ENCODE measurements at regions not wholly inside any gene's neighbourhood (a gene's known extent, or its start where the extent isn't known, plus 50 kb on each side); places are given as distances from the start of the nearest gene placed in this dataset.
A peak's percentile ranks its signal among the peaks of the same experiment; 100 is the strongest.

- Histone ChIP-seq H3K27me3 (no peaks in the 10 kb centered on the region), H3K4me1 (peaks cover 0 to 15% of the 10 kb centered on the region in 2 donors), H3K4me3 (no peak overlapping the region), H3K9me3 (no peaks in the 10 kb centered on the region), H3K27ac (peak overlapping the region; percentile 42 to 70), H3K36me3 (no peaks in the 10 kb centered on the region)
- no peak for TF ChIP-seq POLR2A (IDR thresholded peaks at IDR 0.05)
- TF ChIP-seq, protein P1, sequence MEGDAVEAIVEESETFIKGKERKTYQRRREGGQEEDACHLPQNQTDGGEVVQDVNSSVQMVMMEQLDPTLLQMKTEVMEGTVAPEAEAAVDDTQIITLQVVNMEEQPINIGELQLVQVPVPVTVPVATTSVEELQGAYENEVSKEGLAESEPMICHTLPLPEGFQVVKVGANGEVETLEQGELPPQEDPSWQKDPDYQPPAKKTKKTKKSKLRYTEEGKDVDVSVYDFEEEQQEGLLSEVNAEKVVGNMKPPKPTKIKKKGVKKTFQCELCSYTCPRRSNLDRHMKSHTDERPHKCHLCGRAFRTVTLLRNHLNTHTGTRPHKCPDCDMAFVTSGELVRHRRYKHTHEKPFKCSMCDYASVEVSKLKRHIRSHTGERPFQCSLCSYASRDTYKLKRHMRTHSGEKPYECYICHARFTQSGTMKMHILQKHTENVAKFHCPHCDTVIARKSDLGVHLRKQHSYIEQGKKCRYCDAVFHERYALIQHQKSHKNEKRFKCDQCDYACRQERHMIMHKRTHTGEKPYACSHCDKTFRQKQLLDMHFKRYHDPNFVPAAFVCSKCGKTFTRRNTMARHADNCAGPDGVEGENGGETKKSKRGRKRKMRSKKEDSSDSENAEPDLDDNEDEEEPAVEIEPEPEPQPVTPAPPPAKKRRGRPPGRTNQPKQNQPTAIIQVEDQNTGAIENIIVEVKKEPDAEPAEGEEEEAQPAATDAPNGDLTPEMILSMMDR (IDR thresholded peaks at IDR 0.05): no peak
- DNase-seq: no peak
- intact Hi-C loops (cut with DNase I; ENCODE audit: low total_unique reads): no loop called here
Observed at GRCh38 chr16:85474621-85475217, 138.4 kb upstream of the GSE1 start.

GRCh38 chr16:85475233-85475632 lies 137.9 kb upstream of the GSE1 start:
- no peaks in the 10 kb centered on the region for H3K9me3 ChIP-seq
- no peak overlapping the region for H3K4me3 ChIP-seq
- TF ChIP-seq, protein P1 (IDR thresholded peaks at IDR 0.05): no peak
- TF ChIP-seq POLR2A (IDR thresholded peaks at IDR 0.05): no peak
- H3K36me3 ChIP-seq: no peaks in the 10 kb centered on the region
- H3K27me3 ChIP-seq: no peaks in the 10 kb centered on the region
- DNase-seq: peak in 1 of 2 donors; percentile 58
- peaks cover 0 to 15% of the 10 kb centered on the region in 2 donors for H3K4me1 ChIP-seq
- intact Hi-C loops (cut with DNase I; ENCODE audit: low total_unique reads): no loop called here
- H3K27ac ChIP-seq: peak overlapping the region; percentile 42 to 70

GRCh38 chr16:85475691-85476300 lies 137.3 kb upstream of the GSE1 start:
- TF ChIP-seq, protein P1 (IDR thresholded peaks at IDR 0.05): no peak
- TF ChIP-seq POLR2A (IDR thresholded peaks at IDR 0.05): no peak
- Histone ChIP-seq H3K27me3 (no peaks in the 10 kb centered on the region), H3K27ac (peak overlapping the region in 1 of 2 donors; percentile 70), H3K36me3 (no peaks in the 10 kb centered on the region), H3K4me1 (peaks cover 0 to 15% of the 10 kb centered on the region in 2 donors), H3K9me3 (no peaks in the 10 kb centered on the region), H3K4me3 (no peak overlapping the region)
- intact Hi-C loops (cut with DNase I; ENCODE audit: low total_unique reads): no loop called here
- no peak for DNase-seq

GRCh38 chr16:85476389-85476788 lies 136.7 kb upstream of the GSE1 start:
- H3K4me3 ChIP-seq: no peak overlapping the region
- DNase-seq: no peak
- no peaks in the 10 kb centered on the region for H3K36me3 ChIP-seq
- no peaks in the 10 kb centered on the region for H3K9me3 ChIP-seq
- TF ChIP-seq, protein P1 (IDR thresholded peaks at IDR 0.05): no peak
- TF ChIP-seq POLR2A (IDR thresholded peaks at IDR 0.05): no peak
- peak overlapping the region in 1 of 2 donors; percentile 70 for H3K27ac ChIP-seq
- no peaks in the 10 kb centered on the region for H3K27me3 ChIP-seq
- intact Hi-C loops (cut with DNase I; ENCODE audit: low total_unique reads): no loop called here
- peaks cover 0 to 15% of the 10 kb centered on the region in 2 donors for H3K4me1 ChIP-seq

- no peak overlapping the region for H3K4me3 ChIP-seq
- TF ChIP-seq, protein P1 (IDR thresholded peaks at IDR 0.05): no peak
- no peak for TF ChIP-seq POLR2A (IDR thresholded peaks at IDR 0.05)
- intact Hi-C loops (cut with DNase I; ENCODE audit: low total_unique reads): no loop called here
- H3K9me3 ChIP-seq: no peaks in the 10 kb centered on the region
- H3K4me1 ChIP-seq: peaks cover 0 to 15% of the 10 kb centered on the region in 2 donors
- no peaks in the 10 kb centered on the region for H3K27me3 ChIP-seq
- no peaks in the 10 kb centered on the region for H3K36me3 ChIP-seq
- no peak for DNase-seq
- H3K27ac ChIP-seq: no peak overlapping the region
Observed at GRCh38 chr16:85477801-85478363, 135.2 kb upstream of the GSE1 start.

Data from uterus (tissue), 3 donors.